Activated naive CD4-positive, alpha-beta T cell treated with anti-CD3 and anti-CD28 coated beads, Interleukin-2, amount 50 U/mL, for 72 hours (primary cell): ENCODE measurements at regions not wholly inside any gene's neighbourhood (a gene's known extent, or its start where the extent isn't known, plus 50 kb on each side); places are given as distances from the start of the nearest gene placed in this dataset.
A peak's percentile ranks its signal among the peaks of the same experiment; 100 is the strongest.

Source experiments
- ATAC-seq, 2 donors: fragments of 150-1000 bp; cut with Tn5 transposase; 2 replicates each; pipeline ENCODE4 v1.10.0; 2021; ENCODE audit warnings: mild to moderate bottlenecking in 2 of 2, moderate library complexity in 2 of 2
- DNase-seq, 2 donors: peaks; one replicate each; pipeline ENCODE4 v3.0.0; 2021 to 2022; ENCODE audit warnings: low spot score in 2 of 2
- H3K27ac Mint-ChIP-seq, 2 donors: one replicate each; pipeline ENCODE4 v1.8.0; 2022; ENCODE audit warnings: mild to moderate bottlenecking in 2 of 2, mixed read lengths in 2 of 2
- H3K36me3 Mint-ChIP-seq, 2 donors: one replicate each; pipeline ENCODE4 v1.8.0; 2022; ENCODE audit warnings: mixed read lengths in 2 of 2
- H3K9me3 Mint-ChIP-seq, 2 donors: one replicate each; pipeline ENCODE4 v1.8.0; 2022; ENCODE audit warnings: mixed read lengths in 2 of 2

DNA sequence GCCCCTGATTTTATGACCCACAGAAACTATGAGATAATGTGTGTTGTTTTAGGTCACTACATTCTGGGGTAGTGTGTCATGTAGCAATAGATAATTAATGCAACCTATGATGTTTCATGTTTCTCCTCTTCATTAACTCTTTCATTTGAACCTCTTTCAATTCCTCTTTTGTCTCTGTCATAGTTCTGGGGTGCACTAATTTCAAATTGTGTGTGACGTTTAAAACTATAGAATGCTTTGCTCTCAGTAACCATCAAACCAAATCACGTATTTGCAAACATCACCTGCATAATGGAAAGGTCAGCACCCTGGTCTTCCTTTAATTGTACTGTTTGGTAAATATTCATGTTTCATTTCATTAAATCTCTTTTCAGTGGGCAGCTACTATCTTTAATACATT, 621.6 kb downstream of the TLR4 start:
- ATAC-seq: no peak
- no peaks in the 10 kb centered on the region for H3K36me3 Mint-ChIP-seq
- no peak for DNase-seq
- H3K9me3 Mint-ChIP-seq: peaks cover 11 to 13% of the 10 kb centered on the region in 2 donors
- no peak overlapping the region for H3K27ac Mint-ChIP-seq

DNA sequence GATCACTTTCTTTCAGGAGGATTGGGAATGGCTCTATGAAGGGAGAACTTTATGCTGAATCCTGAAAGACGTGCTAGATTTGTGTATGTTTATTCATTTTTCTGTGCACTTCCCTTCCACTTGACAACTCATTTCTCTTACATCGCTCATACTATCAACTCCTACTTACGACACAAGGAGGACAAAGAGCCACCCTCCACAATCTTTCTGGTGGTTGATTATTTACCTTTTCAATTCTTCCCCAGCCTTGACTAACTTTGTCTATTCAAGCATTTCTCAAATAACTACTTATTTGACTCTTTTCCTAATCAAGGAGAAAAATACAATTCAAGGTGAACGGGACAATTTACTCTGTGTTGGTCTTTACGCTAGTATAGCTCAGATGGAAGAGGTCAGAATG, 622.1 kb downstream of the TLR4 start:
- no peak overlapping the region for H3K27ac Mint-ChIP-seq
- H3K9me3 Mint-ChIP-seq: peaks cover 11 to 13% of the 10 kb centered on the region in 2 donors
- DNase-seq: no peak
- no peak for ATAC-seq
- H3K36me3 Mint-ChIP-seq: no peaks in the 10 kb centered on the region

DNA sequence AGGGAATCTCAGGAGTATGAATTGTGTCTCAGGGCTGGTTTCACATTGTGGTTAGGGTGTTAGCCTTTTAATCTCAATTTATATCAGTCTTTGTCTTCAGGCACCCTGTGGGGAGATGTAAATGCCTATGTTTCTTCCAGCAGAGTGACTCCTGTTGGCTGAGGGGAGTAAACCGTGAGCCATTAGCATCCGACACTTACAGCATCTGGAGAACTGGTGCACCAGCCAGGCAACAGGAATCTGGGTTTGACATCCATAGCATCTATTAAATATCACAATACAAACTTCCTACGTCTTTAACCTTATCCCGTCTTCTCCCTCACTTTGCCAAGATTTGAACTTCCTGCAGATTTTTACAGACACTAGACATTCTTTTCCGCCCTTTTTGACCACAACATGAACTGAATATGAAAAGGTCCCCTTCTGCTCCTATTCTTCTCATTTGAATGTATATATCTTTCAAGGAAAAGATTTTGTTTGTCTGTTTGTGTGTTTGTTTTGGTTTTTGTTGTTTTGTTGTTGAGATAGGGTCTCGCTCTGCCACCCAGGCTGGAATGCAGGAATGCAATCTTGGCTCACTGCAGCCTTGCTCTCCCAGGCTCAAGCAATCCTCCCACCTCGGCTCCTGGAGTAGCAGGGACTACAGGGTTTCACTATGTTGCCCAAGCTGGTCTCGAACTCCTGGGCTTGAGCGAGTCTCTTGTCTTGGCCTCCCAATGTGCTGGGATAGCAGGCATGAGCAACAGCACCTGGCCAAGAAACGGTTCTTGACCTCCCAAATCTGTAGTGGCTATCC, 626.2 kb downstream of the TLR4 start:
- H3K9me3 Mint-ChIP-seq: peaks cover 5 to 7% of the 10 kb centered on the region in 2 donors
- ATAC-seq: no peak

DNA sequence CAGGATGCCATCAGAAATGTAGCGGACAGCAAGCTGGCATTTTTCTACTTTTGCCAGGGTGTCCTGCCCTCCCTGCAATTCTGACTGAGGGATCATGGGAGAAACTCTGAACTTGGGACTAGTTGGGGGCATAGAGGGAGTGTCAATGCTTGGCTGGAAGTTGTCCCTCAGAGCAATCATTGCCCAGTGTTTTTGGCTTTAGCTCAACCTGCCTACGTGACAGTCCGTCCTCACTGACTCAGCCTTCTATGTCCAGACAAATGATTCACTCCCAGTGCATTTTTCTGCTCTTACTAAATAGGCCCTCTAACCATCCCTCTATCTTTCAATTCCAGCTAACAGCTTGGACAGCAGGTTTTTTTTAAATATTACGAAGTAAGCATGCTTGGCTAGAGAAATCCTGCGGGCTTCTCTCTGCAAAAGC, 627.4 kb downstream of the TLR4 start:
- Mint-ChIP-seq H3K36me3 (no peaks in the 10 kb centered on the region), H3K27ac (no peak overlapping the region)

More for the DNA sequence above, 626.2 kb downstream of the TLR4 start:
- DNase-seq: no peak
- Mint-ChIP-seq H3K27ac (no peak overlapping the region), H3K36me3 (no peaks in the 10 kb centered on the region)

DNA sequence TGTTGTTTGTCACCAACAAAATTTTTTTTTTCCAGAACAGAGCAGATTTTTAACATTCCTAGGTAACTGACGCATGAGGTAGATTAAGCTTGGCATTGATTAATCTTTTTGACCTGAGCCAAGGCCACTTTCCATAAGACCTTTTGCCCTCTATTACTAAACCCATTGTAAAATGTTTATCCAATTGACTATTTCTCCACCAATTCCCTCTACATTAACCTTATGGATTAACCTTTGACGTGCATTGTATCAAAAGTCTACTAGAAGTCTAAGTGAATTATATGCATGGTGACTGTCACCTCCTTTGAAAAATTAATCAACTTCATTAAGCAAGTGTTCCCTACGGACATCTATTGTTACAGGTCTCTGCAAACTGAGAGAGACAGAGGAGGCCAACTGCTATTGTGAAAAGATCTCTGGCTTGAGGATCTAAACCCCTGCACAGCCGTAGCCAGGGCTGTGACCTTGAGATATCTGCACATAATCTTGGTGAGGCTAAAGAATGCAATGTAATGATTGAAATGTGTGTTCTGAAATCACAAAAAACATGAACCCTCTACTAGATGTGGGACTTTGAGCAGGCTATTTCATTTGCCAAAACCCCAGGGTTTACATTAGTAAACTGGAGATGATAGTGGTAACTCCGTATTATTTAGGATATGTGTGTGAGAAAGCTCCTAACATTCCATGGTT, 632.2 kb downstream of the TLR4 start:
- no peaks in the 10 kb centered on the region for H3K36me3 Mint-ChIP-seq
- DNase-seq (no peak), ATAC-seq (no peak)
- H3K27ac Mint-ChIP-seq: no peak overlapping the region
- peaks cover 2 to 4% of the 10 kb centered on the region in 2 donors for H3K9me3 Mint-ChIP-seq

More for the DNA sequence above, 627.4 kb downstream of the TLR4 start:
- peaks cover 3 to 5% of the 10 kb centered on the region in 2 donors for H3K9me3 Mint-ChIP-seq
- no peak for DNase-seq
- no peak for ATAC-seq

DNA sequence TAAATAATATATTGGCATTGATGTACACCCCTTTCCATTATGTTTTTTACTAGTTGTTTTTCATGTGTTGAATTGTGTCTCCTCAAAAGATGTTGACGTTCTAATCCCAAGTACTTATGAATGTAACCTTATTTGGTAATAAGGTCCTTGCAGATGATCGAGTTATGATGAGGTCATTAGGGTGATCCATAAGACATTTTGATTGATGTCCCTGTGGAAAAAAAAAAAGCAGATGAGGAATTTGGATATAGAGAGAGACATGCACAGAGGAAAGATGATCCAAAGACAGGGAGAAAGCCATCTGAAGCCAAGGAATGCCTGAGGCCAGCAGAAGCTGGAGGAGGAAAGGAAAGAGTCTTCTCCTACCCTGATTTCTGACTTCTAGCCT, 632.7 kb downstream of the TLR4 start:
- no peak for DNase-seq
- no peak for ATAC-seq
- H3K9me3 Mint-ChIP-seq: peaks cover 2 to 4% of the 10 kb centered on the region in 2 donors
- no peak overlapping the region for H3K27ac Mint-ChIP-seq
- no peaks in the 10 kb centered on the region for H3K36me3 Mint-ChIP-seq

DNA sequence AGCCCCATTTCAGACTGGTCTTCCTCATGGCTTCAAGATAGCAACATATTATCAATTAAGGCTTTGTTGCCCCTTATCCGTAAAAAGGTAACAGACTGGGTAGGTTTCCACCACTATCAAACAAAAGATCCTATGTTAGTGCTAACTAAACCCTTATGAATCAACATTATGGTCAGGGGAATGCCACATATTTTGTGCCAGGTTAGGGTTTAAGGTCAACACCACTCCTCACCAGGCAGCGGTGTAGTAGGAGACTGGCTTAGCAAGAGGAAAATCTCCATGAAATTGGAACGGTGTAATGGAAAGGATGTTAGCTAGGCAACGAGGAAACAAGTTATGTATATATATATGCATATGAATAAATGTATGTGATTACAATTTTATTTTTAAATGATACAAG, 655.8 kb downstream of the TLR4 start:
- no peak overlapping the region for H3K27ac Mint-ChIP-seq
- H3K9me3 Mint-ChIP-seq: peaks cover 10 to 13% of the 10 kb centered on the region in 2 donors
- no peak for ATAC-seq
- peaks cover 0 to 4% of the 10 kb centered on the region in 2 donors for H3K36me3 Mint-ChIP-seq
- DNase-seq: no peak

DNA sequence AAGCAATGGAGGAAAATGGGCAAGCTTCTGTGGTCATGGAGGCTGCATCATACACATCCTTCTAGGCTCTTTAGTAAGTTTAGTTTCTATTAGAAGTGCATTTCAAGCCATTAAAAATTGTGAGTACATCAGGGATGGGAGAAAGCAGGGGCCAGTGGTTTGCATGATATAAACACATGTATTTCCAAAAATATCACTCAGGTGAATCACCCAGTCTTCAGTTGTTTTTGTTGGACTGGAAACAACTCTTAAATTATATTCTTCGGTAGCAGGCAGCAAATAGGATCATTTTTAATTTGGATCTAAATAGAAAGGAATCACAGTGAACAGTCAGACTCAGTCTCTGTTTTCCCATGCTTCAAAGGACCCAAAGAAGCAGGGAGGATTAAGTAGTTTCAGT, 657.9 kb downstream of the TLR4 start:
- DNase-seq: no peak
- no peak overlapping the region for H3K27ac Mint-ChIP-seq
- ATAC-seq: no peak
- peaks cover 10 to 13% of the 10 kb centered on the region in 2 donors for H3K9me3 Mint-ChIP-seq
- peaks cover 0 to 4% of the 10 kb centered on the region in 2 donors for H3K36me3 Mint-ChIP-seq

DNA sequence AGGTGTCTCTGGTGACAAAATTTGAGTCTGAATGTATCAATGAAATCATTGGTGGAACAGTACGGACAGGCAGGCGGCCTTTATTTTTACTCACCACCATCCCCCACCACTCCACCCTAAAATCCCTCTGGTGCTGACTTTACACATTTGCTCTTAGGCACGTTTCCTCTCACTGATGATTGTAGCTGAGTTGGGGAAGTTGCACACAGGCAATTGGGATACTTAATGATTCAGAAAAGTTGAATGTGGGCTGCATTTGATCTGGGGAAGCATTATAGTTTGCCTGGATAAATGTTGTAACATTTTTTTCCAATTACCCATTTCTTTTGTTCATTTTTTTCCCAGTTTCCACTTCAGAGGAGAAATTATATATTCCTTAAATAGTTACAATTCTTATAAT, 658.4 kb downstream of the TLR4 start:
- ATAC-seq (no peak), DNase-seq (no peak)
- Mint-ChIP-seq H3K27ac (no peak overlapping the region), H3K9me3 (peaks cover 10 to 13% of the 10 kb centered on the region in 2 donors), H3K36me3 (peaks cover 0 to 4% of the 10 kb centered on the region in 2 donors)

DNA sequence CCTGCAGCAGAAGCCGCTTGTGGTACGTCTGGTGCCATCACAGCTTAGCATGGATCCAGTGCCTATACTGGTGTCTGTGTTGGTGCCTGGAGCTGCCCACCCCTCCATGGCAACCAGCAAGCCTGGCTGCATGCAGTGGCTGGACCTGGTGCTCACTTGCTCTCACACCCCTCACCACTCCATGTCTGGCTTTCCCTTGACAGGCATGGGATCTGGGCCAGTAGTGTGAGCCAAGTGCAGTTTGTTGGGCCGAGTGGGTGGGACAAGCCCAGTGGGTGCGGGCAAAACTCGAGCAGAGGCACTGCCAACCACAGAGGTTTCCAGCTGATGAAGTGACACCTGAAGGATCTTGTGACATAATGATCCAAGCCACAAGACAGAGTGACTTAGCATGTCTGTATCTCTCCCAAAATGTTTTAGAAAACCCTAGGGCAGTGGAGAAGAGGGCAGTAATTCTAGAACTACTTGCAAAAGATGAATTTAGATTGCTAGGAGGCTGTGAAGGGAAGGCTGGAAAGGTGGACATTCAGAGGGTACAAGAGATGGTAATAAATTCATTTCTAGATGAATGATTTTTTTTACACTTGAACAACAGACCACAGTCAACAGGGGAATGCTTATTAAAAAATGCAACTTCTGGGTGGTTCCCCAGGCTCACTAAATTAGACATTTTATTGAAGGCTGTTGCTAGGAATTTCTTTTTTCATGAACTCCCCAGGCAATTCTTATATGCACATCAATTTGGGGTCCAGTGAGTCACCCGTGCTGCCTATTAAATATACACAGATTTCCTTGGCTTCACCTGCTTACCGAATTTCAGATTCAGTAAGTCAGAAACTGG, 660.3 kb downstream of the TLR4 start:
- ATAC-seq: peak in 1 of 2 donors; percentile 60
- Mint-ChIP-seq H3K9me3 (peaks cover 13 to 16% of the 10 kb centered on the region in 2 donors), H3K36me3 (peaks cover 0 to 4% of the 10 kb centered on the region in 2 donors)

DNA sequence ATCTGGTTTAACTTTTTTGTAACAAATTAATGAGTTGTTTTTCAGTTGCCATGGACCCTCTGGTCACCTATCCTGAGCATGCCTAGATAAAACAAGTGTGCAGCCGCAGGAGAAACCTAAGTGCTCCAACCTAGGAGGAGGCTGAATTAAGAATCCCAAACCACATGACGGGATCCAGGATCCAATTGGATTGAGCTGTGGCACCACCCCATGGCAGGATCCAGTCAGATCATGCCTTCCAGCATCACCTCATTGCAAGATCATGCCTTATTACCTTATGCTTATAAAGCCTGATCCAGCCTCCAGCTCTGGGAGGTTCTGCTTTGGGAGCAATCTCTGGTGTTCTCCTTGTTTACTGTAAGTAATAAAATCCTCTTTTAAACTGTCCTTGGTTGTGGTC, 662.0 kb downstream of the TLR4 start:
- Mint-ChIP-seq H3K27ac (no peak overlapping the region), H3K9me3 (peaks cover 8 to 11% of the 10 kb centered on the region in 2 donors), H3K36me3 (peaks cover 0 to 4% of the 10 kb centered on the region in 2 donors)
- ATAC-seq: no peak
- DNase-seq: no peak

More for the DNA sequence above, 660.3 kb downstream of the TLR4 start:
- H3K27ac Mint-ChIP-seq: no peak overlapping the region
- DNase-seq: no peak

DNA sequence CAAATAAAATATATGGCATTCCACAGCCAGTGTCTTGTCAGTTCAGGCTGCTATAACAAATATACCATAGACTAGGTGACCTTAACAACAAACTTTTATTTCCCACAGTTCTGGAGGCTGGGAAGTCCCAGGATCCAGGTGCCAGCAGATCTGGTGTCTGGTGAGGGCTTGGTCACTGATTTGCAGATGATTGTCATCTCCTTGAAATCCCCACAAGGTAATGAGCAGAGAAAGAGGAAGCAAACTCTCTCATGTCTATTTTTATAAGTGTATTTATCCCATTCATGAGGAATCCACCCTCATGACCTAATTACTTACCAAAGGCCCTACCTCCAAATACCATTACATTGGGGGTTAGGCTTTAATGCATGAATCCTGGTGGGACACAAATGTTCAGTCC, 663.2 kb downstream of the TLR4 start:
- ATAC-seq (no peak), DNase-seq (no peak)
- Mint-ChIP-seq H3K36me3 (peaks cover 0 to 4% of the 10 kb centered on the region in 2 donors), H3K27ac (no peak overlapping the region), H3K9me3 (peaks cover 6 to 11% of the 10 kb centered on the region in 2 donors)

DNA sequence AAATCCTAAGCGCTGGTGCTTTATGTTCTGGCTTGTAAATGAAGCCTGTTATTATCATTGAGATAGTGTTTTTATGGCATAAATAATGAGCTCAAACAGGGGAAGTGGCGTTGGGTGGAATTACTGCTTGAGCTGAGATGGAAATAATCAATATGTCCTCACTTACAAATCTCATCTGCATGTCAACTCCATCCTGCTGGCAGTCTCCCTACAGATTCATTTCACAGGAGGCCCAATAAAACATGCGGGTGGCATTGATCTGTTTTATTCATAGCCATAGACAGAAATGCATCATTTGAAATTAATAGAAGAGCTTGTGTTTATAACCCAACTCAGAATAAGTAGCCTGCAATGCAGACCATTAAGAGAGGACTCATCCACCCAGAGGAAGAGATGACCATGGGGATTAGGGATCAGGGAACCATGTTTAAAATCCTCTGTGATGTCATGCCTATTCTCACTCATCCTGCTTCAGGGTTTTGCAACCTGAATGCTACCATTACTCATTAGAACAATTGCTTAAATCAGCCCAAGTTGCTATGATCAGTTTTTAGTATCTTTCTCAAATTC, 680.4 kb downstream of the TLR4 start:
- ATAC-seq (no peak), DNase-seq (no peak)
- no peak overlapping the region for H3K27ac Mint-ChIP-seq
- peaks cover 4 to 18% of the 10 kb centered on the region in 2 donors for H3K9me3 Mint-ChIP-seq
- H3K36me3 Mint-ChIP-seq: no peaks in the 10 kb centered on the region

DNA sequence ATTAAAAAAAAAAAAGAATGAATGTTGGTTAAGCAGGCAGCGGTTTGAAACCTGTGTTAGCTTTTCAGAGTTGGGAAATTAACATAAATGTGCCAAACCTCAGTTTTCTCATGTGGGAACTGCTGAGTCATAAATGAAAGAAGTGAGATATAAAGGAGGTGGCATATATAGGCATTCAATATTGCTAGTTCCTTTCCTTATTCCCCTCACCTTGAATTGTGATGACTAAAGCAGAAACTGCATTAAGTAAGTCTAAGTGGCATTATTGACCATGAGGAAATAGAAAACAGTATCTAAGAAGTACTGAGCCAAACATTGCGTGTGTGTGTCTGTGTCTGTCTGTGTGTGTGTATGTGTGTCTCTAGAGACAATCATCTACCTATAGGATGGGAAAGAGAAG, 691.2 kb downstream of the TLR4 start:
- peak in 1 of 2 donors; percentile 68 for ATAC-seq
- H3K9me3 Mint-ChIP-seq: peaks cover 9 to 13% of the 10 kb centered on the region in 2 donors
- H3K36me3 Mint-ChIP-seq: no peaks in the 10 kb centered on the region
- DNase-seq: no peak
- no peak overlapping the region for H3K27ac Mint-ChIP-seq

DNA sequence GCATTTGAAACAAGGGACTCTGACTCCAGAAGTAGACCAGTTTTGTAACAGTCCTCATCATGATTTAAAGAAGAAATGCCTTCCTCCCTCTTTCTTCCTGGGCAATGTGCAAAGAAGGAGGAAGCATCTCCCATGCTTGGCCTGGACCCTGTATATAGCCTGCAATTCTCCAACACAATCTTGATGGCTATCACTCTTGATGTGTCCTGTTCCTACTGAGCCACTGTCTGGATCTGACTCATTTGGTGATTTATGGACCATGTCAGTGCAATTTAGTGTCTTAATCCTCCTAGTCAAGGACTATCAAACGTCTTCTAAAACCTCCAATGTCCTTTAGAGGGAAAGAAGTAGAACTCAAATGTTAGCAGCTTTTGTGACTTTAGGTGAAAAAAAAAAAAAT, 697.3 kb downstream of the TLR4 start:
- H3K9me3 Mint-ChIP-seq: peaks cover 8 to 10% of the 10 kb centered on the region in 2 donors
- no peak for ATAC-seq
- no peak overlapping the region for H3K27ac Mint-ChIP-seq
- no peaks in the 10 kb centered on the region for H3K36me3 Mint-ChIP-seq
- DNase-seq: no peak

DNA sequence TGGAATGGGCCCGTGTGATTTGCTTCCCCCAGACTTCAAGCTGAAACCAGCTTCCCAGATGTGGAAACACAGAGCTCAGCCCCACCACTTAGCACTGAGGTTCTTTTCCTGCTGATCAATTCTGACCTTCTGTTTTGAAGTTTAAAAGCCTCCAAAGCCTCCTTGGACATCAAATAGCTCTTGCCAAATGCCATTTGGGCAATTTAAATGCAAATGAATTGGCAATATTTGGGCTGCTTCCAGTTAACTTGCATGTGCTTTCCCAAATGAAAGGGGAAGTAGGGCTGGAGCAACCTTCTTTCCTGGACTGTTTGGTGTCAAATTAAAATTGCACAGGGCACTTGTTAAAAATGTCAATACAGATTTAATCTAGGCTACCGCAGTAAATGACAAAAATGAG, 710.5 kb downstream of the TLR4 start:
- H3K27ac Mint-ChIP-seq: no peak overlapping the region
- ATAC-seq (no peak), DNase-seq (no peak)
- H3K9me3 Mint-ChIP-seq: peaks cover 5 to 7% of the 10 kb centered on the region in 2 donors
- no peaks in the 10 kb centered on the region for H3K36me3 Mint-ChIP-seq
